ENCODE measurements at regions not wholly inside any gene's neighbourhood (a gene's known extent, or its start where the extent isn't known, plus 50 kb on each side); places are given as distances from the start of the nearest gene placed in this dataset.

- TF ChIP-seq CTCF (IDR thresholded peaks at IDR 0.05), result no peak
- no peak for TF ChIP-seq POLR2A (IDR thresholded peaks at IDR 0.05)
These were observed 184.0 kb upstream of the C1orf174 start for GRCh38 chr1:4084048-4084431.
